ENCODE measurements at regions not wholly inside any gene's neighbourhood (a gene's known extent, or its start where the extent isn't known, plus 50 kb on each side); places are given as distances from the start of the nearest gene placed in this dataset.

DNA sequence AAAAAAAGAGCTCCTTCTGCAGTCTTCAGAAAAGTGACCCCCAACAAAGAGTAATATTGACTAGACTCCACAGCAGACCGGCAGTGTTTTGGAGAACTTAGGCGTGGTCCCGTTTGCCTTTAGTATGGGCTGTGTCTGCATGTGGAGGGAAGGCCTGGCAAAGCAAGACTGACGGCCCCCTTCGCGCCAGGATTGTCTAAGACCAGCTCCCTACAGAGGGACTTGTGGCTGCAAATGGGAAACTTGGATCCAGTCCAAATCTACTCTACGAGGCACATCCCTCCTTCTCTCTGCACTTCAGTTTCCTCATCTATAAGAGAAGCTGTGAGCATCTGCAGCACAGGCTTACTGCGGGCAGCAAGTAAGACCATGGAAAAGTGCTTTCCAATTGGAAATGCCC is 350.0 kb downstream of the ZNF536 start:
- Histone ChIP-seq H3K9me3 (ENCODE audit: control insufficient read depth, insufficient read depth, low read depth, low read length) (no peaks in the 10 kb centered on the region), H3K79me2 (ENCODE audit: control insufficient read depth, insufficient read depth, low read length) (no peaks in the 10 kb centered on the region), H2AFZ (ENCODE audit: low read length) (no peak overlapping the region), H3K27me3 (ENCODE audit: control insufficient read depth, insufficient read depth, low read length) (no peaks in the 10 kb centered on the region), H3K27ac (ENCODE audit: insufficient read depth, low read length) (no peak overlapping the region), H4K20me1 (ENCODE audit: control insufficient read depth, extremely low read depth, insufficient read depth, low read length) (no peaks in the 10 kb centered on the region), H3K9ac (ENCODE audit: insufficient read depth, low read length) (no peak overlapping the region), H3K4me1 (ENCODE audit: control insufficient read depth, extremely low read depth, insufficient read depth, low read length) (peaks cover 2% of the 10 kb centered on the region), H3K36me3 (ENCODE audit: control insufficient read depth, insufficient read depth, low read length) (no peaks in the 10 kb centered on the region), H3K4me2 (ENCODE audit: extremely low read depth, insufficient read depth, low read length) (no peak overlapping the region), H3K4me3 (replicated peaks in 1 of 4; ENCODE audit: control extremely low read depth in 1 of 4, insufficient read depth in 1 of 4, low read depth in 3 of 4, low read length in 4 of 4) (no peak overlapping the region)
- TF ChIP-seq CTCF (conservative IDR thresholded peaks at IDR 0.05 in 1 of 2, IDR thresholded peaks at IDR 0.05 in 1 of 2; ENCODE audit: low read depth in 1 of 2, low read length in 2 of 2), result no peak
- no peak for TF ChIP-seq EZH2 (IDR thresholded peaks at IDR 0.05; ENCODE audit: low read length, missing control alignments)
- no peak for DNase-seq (ENCODE audit: low read depth in 2 of 2)

DNA sequence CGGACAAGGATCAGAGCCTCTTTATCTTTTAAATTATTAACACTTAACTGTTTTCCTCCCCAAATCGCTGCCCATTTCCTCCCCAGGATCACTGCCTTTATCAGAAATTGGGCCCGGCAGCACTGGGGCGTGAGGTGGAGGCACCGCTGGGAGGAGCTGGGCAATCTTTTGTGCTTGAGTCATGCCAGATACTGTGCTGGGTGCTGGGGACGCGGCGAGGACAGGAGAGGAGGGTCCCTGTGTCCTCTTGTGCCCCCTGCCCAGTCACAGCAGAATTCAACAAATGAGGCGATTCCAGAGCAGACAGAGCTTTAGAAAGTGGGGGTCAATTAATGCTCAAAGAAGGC is 347.8 kb downstream of the ZNF536 start:
- Histone ChIP-seq H3K27ac (ENCODE audit: insufficient read depth, low read length) (no peak overlapping the region), H3K4me2 (ENCODE audit: extremely low read depth, insufficient read depth, low read length) (peak overlapping the region; percentile 64), H3K4me1 (ENCODE audit: control insufficient read depth, extremely low read depth, insufficient read depth, low read length) (peaks cover 2% of the 10 kb centered on the region), H4K20me1 (ENCODE audit: control insufficient read depth, extremely low read depth, insufficient read depth, low read length) (no peaks in the 10 kb centered on the region), H3K36me3 (ENCODE audit: control insufficient read depth, insufficient read depth, low read length) (no peaks in the 10 kb centered on the region), H3K9ac (ENCODE audit: insufficient read depth, low read length) (no peak overlapping the region), H2AFZ (ENCODE audit: low read length) (peak overlapping the region; percentile 77), H3K9me3 (ENCODE audit: control insufficient read depth, insufficient read depth, low read depth, low read length) (no peaks in the 10 kb centered on the region), H3K27me3 (ENCODE audit: control insufficient read depth, insufficient read depth, low read length) (no peaks in the 10 kb centered on the region), H3K4me3 (replicated peaks in 1 of 4; ENCODE audit: control extremely low read depth in 1 of 4, insufficient read depth in 1 of 4, low read depth in 3 of 4, low read length in 4 of 4) (peak overlapping the region; percentile 51 to 73 (median 70)), H3K79me2 (ENCODE audit: control insufficient read depth, insufficient read depth, low read length) (no peaks in the 10 kb centered on the region)
- peak in 1 of 2 donors; percentile 12 for DNase-seq (ENCODE audit: low read depth in 2 of 2)
- no peak for TF ChIP-seq CTCF (conservative IDR thresholded peaks at IDR 0.05 in 1 of 2, IDR thresholded peaks at IDR 0.05 in 1 of 2; ENCODE audit: low read depth in 1 of 2, low read length in 2 of 2)
- TF ChIP-seq EZH2 (IDR thresholded peaks at IDR 0.05; ENCODE audit: low read length, missing control alignments), result no peak

GRCh38 chr19:30719189-30719998 is 347.2 kb downstream of the ZNF536 start:
- H3K27ac ChIP-seq (ENCODE audit: insufficient read depth, low read length), result no peak overlapping the region
- peaks cover 2% of the 10 kb centered on the region for H3K4me1 ChIP-seq (ENCODE audit: control insufficient read depth, extremely low read depth, insufficient read depth, low read length)
- peak overlapping the region; percentile 94 for H2AFZ ChIP-seq (ENCODE audit: low read length)
- H3K9me3 ChIP-seq (ENCODE audit: control insufficient read depth, insufficient read depth, low read depth, low read length), result no peaks in the 10 kb centered on the region
- no peaks in the 10 kb centered on the region for H3K79me2 ChIP-seq (ENCODE audit: control insufficient read depth, insufficient read depth, low read length)
- H3K4me3 ChIP-seq (replicated peaks in 1 of 4; ENCODE audit: control extremely low read depth in 1 of 4, insufficient read depth in 1 of 4, low read depth in 3 of 4, low read length in 4 of 4), result peak overlapping the region; percentile 67 to 78 (median 72)
- no peaks in the 10 kb centered on the region for H4K20me1 ChIP-seq (ENCODE audit: control insufficient read depth, extremely low read depth, insufficient read depth, low read length)
- peak overlapping the region; percentile 64 for H3K4me2 ChIP-seq (ENCODE audit: extremely low read depth, insufficient read depth, low read length)
- H3K36me3 ChIP-seq (ENCODE audit: control insufficient read depth, insufficient read depth, low read length), result no peaks in the 10 kb centered on the region
- TF ChIP-seq EZH2 (IDR thresholded peaks at IDR 0.05; ENCODE audit: low read length, missing control alignments), result no peak
- TF ChIP-seq CTCF (conservative IDR thresholded peaks at IDR 0.05 in 1 of 2, IDR thresholded peaks at IDR 0.05 in 1 of 2; ENCODE audit: low read depth in 1 of 2, low read length in 2 of 2), result no peak
- no peaks in the 10 kb centered on the region for H3K27me3 ChIP-seq (ENCODE audit: control insufficient read depth, insufficient read depth, low read length)
- peak; percentile 18 to 22 for DNase-seq (ENCODE audit: low read depth in 2 of 2)
- H3K9ac ChIP-seq (ENCODE audit: insufficient read depth, low read length), result peak overlapping the region; percentile 46

Measured in fibroblast of lung (primary cell).